CD14-positive monocyte (primary cell): ENCODE measurements at regions not wholly inside any gene's neighbourhood (a gene's known extent, or its start where the extent isn't known, plus 50 kb on each side); places are given as distances from the start of the nearest gene placed in this dataset.

Source experiments
- DNase-seq, 3 donors: peaks; one replicate each; pipeline ENCODE4 v3.0.0-alpha.2; 2011 to 2022
- H2AFZ ChIP-seq: 2 replicates; pipeline ENCODE4 v1.6.0; 2012; ENCODE audit warnings: mild to moderate bottlenecking, low read depth, low read length, inconsistent platforms; ENCODE audit not compliant: insufficient read depth, poor library complexity, severe bottlenecking
- H3K27ac ChIP-seq, 2 donors: 1 replicate in 1 of 2; 2 replicates in 1 of 2; pipeline ENCODE4 v1.5.1; 2012 to 2013; ENCODE audit warnings: low read length in 2 of 2, control low read depth in 1 of 2, inconsistent platforms in 1 of 2, low read depth in 1 of 2, mild to moderate bottlenecking in 1 of 2
- H3K27me3 ChIP-seq, 2 donors: one replicate each; pipeline versions ENCODE4 v1.6.0 to v1.6.1; 2011 to 2013; ENCODE audit warnings: low read length in 2 of 2; ENCODE audit not compliant: control insufficient read depth in 2 of 2, insufficient read depth in 2 of 2
- H3K36me3 ChIP-seq, 2 donors: replicated peaks in 1 of 2; 1 replicate in 1 of 2; 2 replicates in 1 of 2; pipeline versions ENCODE4 v1.5.1 to v1.6.1; 2012 to 2013; ENCODE audit warnings: low read length in 2 of 2, control low read depth in 1 of 2, inconsistent platforms in 1 of 2, mild to moderate bottlenecking in 1 of 2; ENCODE audit not compliant: insufficient read depth in 2 of 2, control insufficient read depth in 1 of 2
- H3K4me1 ChIP-seq, 2 donors: 1 replicate in 1 of 2; 2 replicates in 1 of 2; pipeline versions ENCODE4 v1.5.1 to v1.6.1; 2012 to 2013; ENCODE audit warnings: low read length in 2 of 2, control low read depth in 1 of 2, inconsistent platforms in 1 of 2, mild to moderate bottlenecking in 1 of 2, moderate library complexity in 1 of 2; ENCODE audit not compliant: insufficient read depth in 2 of 2, control insufficient read depth in 1 of 2
- H3K4me2 ChIP-seq: replicated peaks from 2 replicates; pipeline ENCODE3; 2012; ENCODE audit warnings: low read length, moderate library complexity, mild to moderate bottlenecking; ENCODE audit not compliant: poor library complexity, severe bottlenecking; ENCODE audit errors: extremely low read depth
- H3K4me3 ChIP-seq, 3 experiments: fragments of 200-600 bp in 1 of 3; sonication (generic) in 1 of 3; replicated peaks in 1 of 3; 1 replicate in 2 of 3; 2 replicates in 1 of 3; pipeline ENCODE4 v1.5.1; 2011 to 2013; ENCODE audit warnings: low read length in 3 of 3, mild to moderate bottlenecking in 3 of 3, control low read depth in 2 of 3, low read depth in 2 of 3, inconsistent platforms in 1 of 3, moderate library complexity in 1 of 3
- H3K79me2 ChIP-seq: 2 replicates; pipeline ENCODE4 v1.6.0; 2012; ENCODE audit warnings: mild to moderate bottlenecking, control low read depth, inconsistent platforms, low read length, moderate library complexity; ENCODE audit not compliant: insufficient read depth
- H3K9ac ChIP-seq: 2 replicates; pipeline ENCODE4 v1.6.0; 2017; ENCODE audit warnings: low read length, mild to moderate bottlenecking; ENCODE audit not compliant: insufficient read depth, poor library complexity, severe bottlenecking
- H3K9me3 ChIP-seq, 2 donors: replicated peaks in 1 of 2; 1 replicate in 1 of 2; 2 replicates in 1 of 2; pipeline versions ENCODE4 v1.5.1 to v1.6.1; 2012 to 2013; ENCODE audit warnings: low read length in 2 of 2, control low read depth in 1 of 2; ENCODE audit not compliant: control insufficient read depth in 1 of 2, insufficient read depth in 1 of 2
- H4K20me1 ChIP-seq: 2 replicates; pipeline ENCODE4 v1.6.0; 2012; ENCODE audit warnings: mild to moderate bottlenecking, low read length, control low read depth, moderate library complexity; ENCODE audit not compliant: insufficient read depth
- H3K27ac Mint-ChIP-seq, 7 donors: one replicate each; pipeline ENCODE4 v1.8.0; 2020; ENCODE audit warnings: mild to moderate bottlenecking in 7 of 7, mixed read lengths in 7 of 7, moderate library complexity in 6 of 7, inconsistent platforms in 2 of 7
- H3K27me3 Mint-ChIP-seq, 3 donors: one replicate each; pipeline ENCODE4 v1.8.0; 2021 to 2022; ENCODE audit warnings: low read depth in 3 of 3, mild to moderate bottlenecking in 3 of 3, mixed read lengths in 3 of 3, moderate library complexity in 3 of 3, inconsistent platforms in 1 of 3
- H3K36me3 Mint-ChIP-seq, 2 donors: one replicate each; pipeline ENCODE4 v1.8.0; 2020; ENCODE audit warnings: mixed read lengths in 2 of 2, inconsistent platforms in 1 of 2, mild to moderate bottlenecking in 1 of 2
- H3K4me1 Mint-ChIP-seq: one replicate; pipeline ENCODE4 v1.8.0; 2020; ENCODE audit warnings: mild to moderate bottlenecking, mixed read lengths
- H3K4me3 Mint-ChIP-seq, 2 donors: one replicate each; pipeline ENCODE4 v1.8.0; 2020; ENCODE audit warnings: mild to moderate bottlenecking in 2 of 2, mixed read lengths in 2 of 2, moderate library complexity in 1 of 2
- H3K9me3 Mint-ChIP-seq, 7 donors: one replicate each; pipeline ENCODE4 v1.8.0; 2020 to 2022; ENCODE audit warnings: mixed read lengths in 7 of 7, mild to moderate bottlenecking in 6 of 7, moderate library complexity in 6 of 7, inconsistent platforms in 2 of 7
- CTCF ChIP-seq: fragments of 200-600 bp; IDR thresholded peaks from one replicate; pipeline ENCODE4 v1.8.0; 2022; ENCODE audit warnings: antibody characterized with exemption, mild to moderate bottlenecking
- intact Hi-C, 2 donors: fragments of 100-400 bp; cut with micrococcal nuclease; formaldehyde crosslinking; loops; one replicate each; pipeline versions ENCODE4 v1.15.0 to v1.15.1; 2023

GRCh38 chr5:40416588-40416987 is 263.1 kb upstream of the PTGER4 start:
- H3K27me3 Mint-ChIP-seq = no peaks in the 10 kb centered on the region

GRCh38 chr5:40416098-40416497 is 263.6 kb upstream of the PTGER4 start:
- no peak overlapping the region for H3K27ac Mint-ChIP-seq
- H3K36me3 Mint-ChIP-seq = peaks cover 0 to 4% of the 10 kb centered on the region in 2 donors
- no peaks in the 10 kb centered on the region for H3K27me3 Mint-ChIP-seq
- H3K9ac ChIP-seq = no peak overlapping the region
- H3K9me3 Mint-ChIP-seq = peaks cover under 1 to 7% (median 3%) of the 10 kb centered on the region in 7 donors
- intact Hi-C loops = no loop called here
- DNase-seq = no peak
- H3K9me3 ChIP-seq = no peaks in the 10 kb centered on the region
- no peaks in the 10 kb centered on the region for H3K27me3 ChIP-seq
- no peak overlapping the region for H3K4me2 ChIP-seq
- no peak overlapping the region for H2AFZ ChIP-seq
- H4K20me1 ChIP-seq = no peaks in the 10 kb centered on the region
- no peak for TF ChIP-seq CTCF
- H3K36me3 ChIP-seq = no peaks in the 10 kb centered on the region
- H3K27ac ChIP-seq = no peak overlapping the region
- H3K79me2 ChIP-seq = no peaks in the 10 kb centered on the region
- peaks cover 20 to 30% of the 10 kb centered on the region in 2 donors for H3K4me1 ChIP-seq
- H3K4me3 Mint-ChIP-seq = no peak overlapping the region
- H3K4me1 Mint-ChIP-seq = peaks cover 31% of the 10 kb centered on the region
- no peak overlapping the region for H3K4me3 ChIP-seq

More at GRCh38 chr5:40416588-40416987, 263.1 kb upstream of the PTGER4 start:
- H3K9me3 ChIP-seq = no peaks in the 10 kb centered on the region
- no peak overlapping the region for H3K27ac ChIP-seq
- H3K4me1 ChIP-seq = peaks cover 16 to 25% of the 10 kb centered on the region in 2 donors
- no peak for DNase-seq
- Mint-ChIP-seq H3K4me1 (peaks cover 26% of the 10 kb centered on the region), H3K9me3 (peaks cover 1 to 10% (median 7%) of the 10 kb centered on the region in 7 donors), H3K27ac (peak overlapping the region in 1 of 7 donors; percentile 8), H3K36me3 (peaks cover 0 to 2% of the 10 kb centered on the region in 2 donors), H3K4me3 (no peak overlapping the region)
- no peak overlapping the region for H3K4me3 ChIP-seq
- no peaks in the 10 kb centered on the region for H3K27me3 ChIP-seq
- H3K9ac ChIP-seq = no peak overlapping the region
- TF ChIP-seq CTCF = no peak
- H2AFZ ChIP-seq = no peak overlapping the region
- H4K20me1 ChIP-seq = no peaks in the 10 kb centered on the region
- H3K79me2 ChIP-seq = no peaks in the 10 kb centered on the region
- no peak overlapping the region for H3K4me2 ChIP-seq
- H3K36me3 ChIP-seq = no peaks in the 10 kb centered on the region
- intact Hi-C loops = no loop called here
